GM12874 (cell line): ENCODE measurements at regions not wholly inside any gene's neighbourhood (a gene's known extent, or its start where the extent isn't known, plus 50 kb on each side); places are given as distances from the start of the nearest gene placed in this dataset.

Experiments
- TF ChIP-seq, protein P1 (sequence below): IDR thresholded peaks from 2 replicates; pipeline ENCODE4 v1.5.1; 2011; ENCODE audit warnings: low read depth, mild to moderate bottlenecking, control low read depth, low read length, moderate library complexity; ENCODE audit not compliant: insufficient read depth

DNA sequence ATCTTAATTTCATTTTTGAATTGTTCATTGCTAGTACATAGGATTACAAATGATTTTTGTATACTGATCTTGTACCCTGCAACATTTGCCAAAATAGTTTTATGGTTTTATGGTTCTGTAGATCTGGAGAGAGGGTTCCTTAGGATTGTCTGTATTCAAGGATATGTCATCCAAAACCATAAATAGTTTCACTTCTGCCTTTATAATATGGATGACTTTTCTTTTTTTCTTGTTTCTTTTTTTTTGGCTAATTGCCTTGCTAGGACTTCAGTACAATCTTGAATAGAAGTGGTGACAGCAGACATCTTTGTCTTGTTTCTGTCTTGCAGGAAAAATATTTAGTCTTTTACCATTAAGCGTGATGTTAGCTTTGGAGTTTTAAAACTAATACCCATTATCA lies 383.9 kb upstream of the HS6ST1 start:
- TF ChIP-seq, protein P1, sequence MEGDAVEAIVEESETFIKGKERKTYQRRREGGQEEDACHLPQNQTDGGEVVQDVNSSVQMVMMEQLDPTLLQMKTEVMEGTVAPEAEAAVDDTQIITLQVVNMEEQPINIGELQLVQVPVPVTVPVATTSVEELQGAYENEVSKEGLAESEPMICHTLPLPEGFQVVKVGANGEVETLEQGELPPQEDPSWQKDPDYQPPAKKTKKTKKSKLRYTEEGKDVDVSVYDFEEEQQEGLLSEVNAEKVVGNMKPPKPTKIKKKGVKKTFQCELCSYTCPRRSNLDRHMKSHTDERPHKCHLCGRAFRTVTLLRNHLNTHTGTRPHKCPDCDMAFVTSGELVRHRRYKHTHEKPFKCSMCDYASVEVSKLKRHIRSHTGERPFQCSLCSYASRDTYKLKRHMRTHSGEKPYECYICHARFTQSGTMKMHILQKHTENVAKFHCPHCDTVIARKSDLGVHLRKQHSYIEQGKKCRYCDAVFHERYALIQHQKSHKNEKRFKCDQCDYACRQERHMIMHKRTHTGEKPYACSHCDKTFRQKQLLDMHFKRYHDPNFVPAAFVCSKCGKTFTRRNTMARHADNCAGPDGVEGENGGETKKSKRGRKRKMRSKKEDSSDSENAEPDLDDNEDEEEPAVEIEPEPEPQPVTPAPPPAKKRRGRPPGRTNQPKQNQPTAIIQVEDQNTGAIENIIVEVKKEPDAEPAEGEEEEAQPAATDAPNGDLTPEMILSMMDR: no peak

DNA sequence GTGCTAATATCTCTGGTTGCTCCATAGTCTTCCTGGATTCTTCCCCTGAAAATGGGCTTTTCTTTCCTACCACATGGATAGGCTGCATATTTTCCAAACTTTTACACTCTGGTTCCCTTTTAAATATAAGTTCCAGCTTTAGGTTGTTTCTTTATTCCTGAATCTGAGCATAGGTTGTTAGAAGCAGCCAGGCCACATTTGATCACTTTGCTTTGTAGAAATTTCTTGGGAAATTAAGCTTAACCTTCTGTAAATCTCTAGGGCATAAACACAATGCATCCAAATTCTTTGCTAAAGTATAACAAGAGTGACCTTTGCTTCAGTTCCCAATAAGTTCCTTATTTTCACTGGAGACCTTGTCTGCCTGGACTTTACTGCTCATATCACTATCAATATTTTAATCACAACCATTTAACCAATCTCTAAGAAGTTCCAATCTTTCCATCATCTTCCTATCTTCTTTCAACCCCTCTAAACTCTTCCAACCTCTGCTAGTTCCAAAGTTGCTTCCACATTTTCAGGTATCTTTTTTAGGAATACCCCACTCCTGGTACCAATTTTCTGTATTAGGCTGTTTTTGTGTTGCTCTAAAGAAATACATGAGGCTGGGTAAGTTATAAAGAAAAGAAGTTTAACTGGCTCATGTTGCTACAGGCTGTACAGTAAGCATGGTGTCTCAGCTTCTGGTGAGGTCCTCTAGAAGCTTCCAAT lies 389.6 kb upstream of the HS6ST1 start:
- TF ChIP-seq, protein P1: no peak

GRCh38 chr2:128710242-128710641 lies 391.6 kb upstream of the HS6ST1 start:
- TF ChIP-seq, protein P1: no peak

DNA sequence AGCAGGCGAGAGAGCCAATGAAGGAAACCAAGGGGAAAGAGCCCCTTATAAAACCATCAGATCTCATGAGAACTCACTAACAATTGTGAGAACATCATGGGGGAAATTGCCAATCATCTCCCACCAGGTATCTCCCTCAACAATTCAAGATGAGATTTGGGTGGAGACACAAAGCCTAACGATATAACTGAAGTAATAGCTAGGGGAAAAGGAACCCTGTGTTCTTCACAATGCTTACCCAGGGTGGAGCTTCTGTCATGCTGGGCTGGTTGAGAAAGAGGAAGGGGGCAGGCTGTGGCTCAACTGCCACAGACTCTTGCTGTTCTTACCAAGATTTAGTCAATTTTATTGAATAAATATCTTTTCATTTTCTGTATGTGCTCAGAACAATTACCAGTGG lies 392.1 kb upstream of the HS6ST1 start:
- TF ChIP-seq, protein P1: no peak

- TF ChIP-seq, protein P1: no peak
Observed at GRCh38 chr2:128714285-128714684, 395.6 kb upstream of the HS6ST1 start.

DNA sequence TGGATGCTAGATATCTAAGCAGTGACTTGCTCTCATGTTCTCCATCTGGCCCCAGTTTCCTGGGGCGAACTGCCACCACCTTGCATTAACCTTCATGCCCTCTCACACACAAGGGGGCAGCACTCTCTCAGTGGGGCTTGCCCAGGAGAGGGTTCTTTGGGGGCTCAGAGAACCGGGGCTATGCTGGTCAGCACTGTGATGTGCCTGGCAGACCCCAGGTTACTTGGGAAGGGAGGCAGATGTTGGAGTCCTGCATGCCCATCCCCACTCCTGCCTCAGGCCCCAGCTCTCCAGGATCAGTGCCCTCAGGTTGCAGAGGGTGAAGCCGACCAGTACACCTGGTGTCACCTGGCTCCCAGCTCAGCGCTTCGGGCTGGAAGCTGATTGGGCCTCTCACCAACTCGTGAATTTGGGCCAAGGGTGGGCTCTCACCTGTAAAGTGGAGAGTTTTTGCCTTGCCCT lies 396.2 kb upstream of the HS6ST1 start:
- TF ChIP-seq, protein P1: no peak

GRCh38 chr2:128715360-128715759 lies 396.7 kb upstream of the HS6ST1 start:
- TF ChIP-seq, protein P1: no peak
